ENCODE measurements at regions not wholly inside any gene's neighbourhood (a gene's known extent, or its start where the extent isn't known, plus 50 kb on each side); places are given as distances from the start of the nearest gene placed in this dataset.

DNA sequence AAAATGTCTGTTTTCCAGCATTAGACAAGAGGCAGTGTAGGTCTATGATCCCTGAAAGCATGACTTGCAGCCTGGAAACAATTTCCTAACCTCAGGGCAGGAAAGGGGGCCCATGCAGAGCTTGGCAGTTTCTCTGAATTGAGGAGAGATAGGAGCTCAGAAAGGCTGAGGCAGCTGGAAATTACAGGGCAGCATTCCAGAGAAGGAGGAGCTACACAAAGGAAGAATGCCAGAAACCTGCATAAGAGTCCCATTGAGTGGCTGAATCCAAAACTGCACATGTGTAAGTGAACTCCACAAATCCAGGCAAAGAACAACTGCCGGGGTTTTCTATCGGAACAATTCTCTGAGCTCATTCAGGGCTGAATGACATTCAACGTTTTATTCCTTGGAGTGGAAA, 346.8 kb downstream of the PIK3R1 start:
- peak; percentile 81 to 96 (median 87) for DNase-seq

DNA sequence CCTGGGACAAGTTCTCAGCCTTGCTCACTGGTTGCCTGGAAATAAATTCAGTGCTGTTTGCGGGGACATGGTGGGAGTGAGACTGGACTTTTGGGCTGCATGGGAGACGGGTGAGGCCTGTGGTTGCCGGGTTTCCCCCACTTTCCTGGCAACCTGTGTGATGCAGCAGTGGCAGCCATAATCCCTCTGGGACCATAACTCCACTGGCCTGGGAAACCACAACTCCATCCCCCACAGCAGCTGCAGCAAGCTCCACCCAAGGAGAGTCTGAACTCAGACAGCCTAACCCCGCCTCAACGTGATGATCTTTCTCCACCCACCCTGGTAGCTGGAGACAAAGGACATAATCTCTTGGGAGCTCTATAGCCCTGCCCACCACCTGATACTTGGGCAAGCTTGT, 349.9 kb downstream of the PIK3R1 start:
- DNase-seq = no peak

DNA sequence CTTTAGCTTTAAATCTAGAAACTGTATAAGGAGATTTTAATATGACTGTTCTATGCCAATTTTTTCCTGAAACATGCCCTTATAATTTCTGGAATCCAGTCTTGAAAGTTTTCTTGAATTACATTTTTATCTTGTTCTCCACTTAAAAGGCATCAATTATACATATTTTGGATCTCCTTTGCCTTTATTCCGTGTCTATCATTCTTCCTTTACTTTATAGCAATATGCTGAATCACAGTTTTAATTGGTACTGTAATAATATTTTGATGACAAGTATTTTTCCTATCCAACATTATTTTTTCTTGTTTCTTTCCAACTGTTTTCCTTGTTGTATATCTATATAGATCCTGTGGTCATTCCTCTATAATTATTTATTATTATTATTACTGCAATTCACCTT, 361.2 kb downstream of the PIK3R1 start:
- no peak for DNase-seq

DNA sequence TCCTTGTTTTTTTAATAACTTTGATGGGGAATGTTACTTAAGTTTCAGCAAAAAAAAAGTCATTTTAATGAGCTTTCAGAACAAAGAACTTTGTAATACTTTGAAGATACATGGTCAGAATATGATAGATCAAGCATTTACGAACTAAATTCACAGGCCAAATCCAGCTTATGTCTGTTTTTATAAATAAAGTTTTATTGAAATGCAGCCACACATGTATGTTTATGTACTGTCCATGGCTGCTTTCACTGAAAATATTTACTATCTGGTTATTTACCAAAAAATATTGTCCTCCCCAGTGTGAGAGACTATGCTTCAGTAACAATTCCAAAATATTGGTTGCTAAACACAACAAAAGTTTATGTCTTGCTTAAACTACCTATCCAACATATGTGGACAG, 366.7 kb downstream of the PIK3R1 start:
- no peak for DNase-seq

DNA sequence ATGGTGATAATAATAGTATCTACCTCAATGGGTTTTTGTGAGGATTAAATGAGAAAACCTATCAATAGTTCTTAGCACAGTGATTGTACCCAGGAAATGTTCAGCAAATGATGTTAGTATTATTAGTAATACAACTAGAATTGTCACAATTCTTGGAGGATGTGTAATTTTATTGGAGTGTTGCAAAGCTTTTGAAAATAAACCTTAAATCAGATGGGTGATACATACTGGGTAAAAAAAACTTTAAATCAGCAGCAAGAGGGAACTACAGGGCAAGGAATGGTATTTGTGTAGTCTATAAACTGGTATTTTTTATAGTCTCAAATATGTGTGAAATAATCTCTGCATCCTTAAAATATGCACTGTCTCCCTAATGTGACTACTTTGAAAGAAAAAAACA, 371.6 kb downstream of the PIK3R1 start:
- peak in 1 of 3 donors; percentile 2 for DNase-seq

DNA sequence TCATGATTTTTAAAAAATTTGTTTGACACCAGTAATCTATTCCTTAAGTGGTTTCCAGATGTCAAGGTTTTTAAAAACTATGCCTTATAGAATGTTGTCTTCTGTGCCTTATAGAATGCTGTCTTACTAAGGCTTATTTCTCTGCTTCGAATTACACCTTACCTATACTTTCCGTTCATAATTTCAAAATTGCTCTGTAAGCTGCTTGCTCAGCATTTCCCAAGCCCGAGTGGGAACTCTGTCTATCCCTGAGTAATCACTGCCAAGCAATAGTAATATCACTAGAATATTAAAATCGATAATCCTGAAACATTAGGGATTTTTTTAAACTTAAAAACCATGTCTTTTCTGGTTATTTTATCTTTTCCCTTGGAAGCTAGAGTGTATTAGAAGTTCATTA, 376.3 kb downstream of the PIK3R1 start:
- no peak for DNase-seq

DNA sequence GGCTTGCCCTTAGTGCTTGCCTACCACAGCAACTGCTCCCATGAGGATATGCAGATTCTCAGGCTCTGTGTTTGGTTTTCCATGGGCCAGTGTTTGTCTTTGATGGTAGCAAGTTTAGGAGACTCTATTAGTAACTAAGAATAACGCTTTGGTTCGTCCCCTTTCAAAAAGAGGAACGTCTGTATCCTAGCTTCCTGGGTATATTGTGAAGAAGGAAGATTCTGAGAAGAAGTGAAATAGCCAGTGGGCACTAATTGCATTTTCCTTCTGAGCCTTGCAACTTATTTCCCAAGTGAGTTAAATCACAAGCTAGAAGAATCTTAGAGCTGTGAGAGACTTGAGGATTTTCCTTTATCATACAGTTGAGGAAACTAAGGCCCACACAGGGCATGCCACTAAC, 376.8 kb downstream of the PIK3R1 start:
- DNase-seq = no peak

DNA sequence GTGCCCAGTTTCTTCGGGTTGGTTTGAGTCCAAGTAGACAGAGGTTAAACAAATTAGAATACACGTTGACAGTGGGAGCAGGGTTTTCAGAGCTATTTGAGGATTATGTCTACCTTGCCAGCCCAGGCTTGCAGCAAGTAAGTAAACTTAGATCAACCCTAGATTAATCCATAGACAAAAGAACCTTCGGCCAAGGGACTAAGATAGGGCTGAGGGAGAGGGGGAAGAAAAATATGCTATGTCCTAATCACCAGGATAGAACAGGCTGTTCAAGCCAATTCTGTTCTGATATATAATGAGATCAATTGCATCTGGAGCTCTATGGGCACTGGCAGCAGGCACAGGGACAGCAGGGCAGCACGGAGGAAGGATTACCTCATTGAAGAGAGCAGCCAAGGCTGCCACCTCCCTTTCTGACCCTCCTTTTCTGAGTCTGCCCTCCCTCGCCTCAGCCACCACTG, 377.7 kb downstream of the PIK3R1 start:
- no peak for DNase-seq

DNA sequence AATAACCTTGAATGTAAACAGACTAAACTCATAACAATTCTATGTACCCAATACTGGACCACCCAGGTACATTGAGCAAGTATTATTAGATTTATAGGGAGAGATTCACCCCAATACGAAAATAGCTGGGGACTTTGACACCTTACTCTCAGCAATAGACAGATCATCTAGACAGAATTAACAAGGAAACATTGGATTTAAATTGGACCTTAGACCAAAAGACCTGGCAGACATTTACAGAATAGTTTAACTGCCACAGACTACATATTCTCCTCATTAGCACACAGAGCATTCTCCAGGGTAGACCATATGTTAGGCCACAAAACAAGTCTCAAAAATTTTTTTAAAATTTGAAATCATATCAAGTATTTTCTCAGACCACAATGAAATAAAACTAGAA, 397.4 kb downstream of the PIK3R1 start:
- no peak for DNase-seq

DNA sequence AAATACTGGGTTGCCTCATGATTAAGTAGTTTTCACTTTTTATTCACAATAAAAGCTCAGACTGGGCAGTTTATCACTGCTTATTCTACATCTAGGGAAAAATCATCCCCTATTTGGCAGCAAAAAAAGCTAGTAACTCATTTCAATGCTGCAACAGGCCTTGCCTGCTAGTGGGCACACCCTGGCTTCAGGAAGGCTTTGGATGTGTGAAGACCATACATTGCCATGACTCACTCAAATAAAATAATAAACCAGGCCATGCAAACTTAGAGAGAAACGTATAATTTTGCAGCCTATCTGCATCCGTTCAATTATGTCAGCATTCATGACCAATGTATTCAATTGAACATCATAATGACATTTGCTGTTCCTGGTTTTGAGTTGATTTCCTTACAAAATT, 402.9 kb downstream of the PIK3R1 start:
- no peak for DNase-seq

DNA sequence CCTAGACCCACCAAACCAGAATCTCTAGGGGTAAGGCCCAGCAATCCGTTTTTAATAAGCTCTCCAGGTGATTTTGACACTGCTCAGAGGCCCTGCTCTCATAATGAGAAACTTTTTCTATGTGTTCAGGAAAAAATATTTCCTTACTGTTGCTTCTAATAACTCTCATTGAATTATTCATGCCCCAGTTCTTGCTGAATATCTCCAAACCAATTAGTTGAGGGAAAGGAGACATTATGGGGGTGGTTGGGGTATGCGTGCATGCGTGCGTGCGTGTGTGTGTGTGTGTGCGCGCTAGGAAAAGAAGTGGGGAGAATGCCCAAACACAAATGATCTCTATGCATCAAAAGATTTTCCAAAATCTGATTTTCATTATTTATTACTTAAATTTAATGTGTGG, 411.4 kb downstream of the PIK3R1 start:
- DNase-seq = no peak

DNA sequence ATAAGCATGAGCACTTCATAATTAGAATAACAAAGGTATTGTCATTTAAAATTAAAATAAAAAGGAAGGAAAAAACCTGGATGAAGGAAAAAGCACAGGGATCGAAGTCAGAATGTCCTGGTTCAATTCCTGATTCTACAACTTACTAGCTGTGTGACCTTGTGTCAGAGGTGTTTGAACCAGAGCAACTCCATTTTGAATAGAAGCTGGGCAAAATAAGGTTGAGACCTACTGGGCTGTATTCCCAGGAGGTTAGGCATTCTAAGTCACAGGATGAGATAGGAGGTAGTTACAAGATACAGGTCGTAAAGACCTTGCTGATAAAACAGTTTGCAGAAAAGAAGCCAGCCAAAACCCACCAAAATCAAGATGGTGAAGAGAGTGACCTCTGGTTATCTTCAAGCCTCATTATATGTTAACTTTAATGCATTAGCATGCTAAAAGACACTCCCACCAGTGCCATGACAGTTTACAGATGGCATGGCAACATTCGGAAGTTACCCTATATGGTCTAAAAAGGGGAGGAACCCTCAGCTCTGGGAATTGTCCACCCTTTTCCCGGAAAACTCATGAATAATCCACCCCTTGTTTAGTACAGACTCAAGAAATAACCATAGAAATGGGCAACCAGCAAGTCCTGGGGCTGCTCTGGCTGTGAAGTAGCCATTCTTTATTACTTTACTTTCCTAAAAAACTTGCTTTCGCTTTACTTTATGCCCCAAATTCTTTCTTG, 412.7 kb downstream of the PIK3R1 start:
- DNase-seq = no peak

DNA sequence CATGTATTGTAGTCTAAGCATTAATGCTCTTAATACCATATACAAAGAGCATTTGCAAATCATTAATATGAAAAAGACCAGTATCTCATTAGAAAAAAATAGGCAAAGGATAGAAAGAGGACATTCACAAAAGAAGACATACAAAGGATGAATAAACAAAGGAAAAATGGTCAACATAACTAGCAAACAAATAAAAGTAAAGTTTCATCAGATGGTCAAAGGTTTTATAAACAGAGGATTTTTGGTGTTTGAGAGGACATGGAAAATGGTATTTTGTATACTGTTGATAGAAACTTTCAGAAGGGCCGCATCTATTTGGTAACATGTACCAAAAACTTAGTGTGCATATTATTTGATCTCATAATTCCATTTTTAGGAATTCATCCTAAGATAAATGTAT, 414.8 kb downstream of the PIK3R1 start:
- DNase-seq = no peak

DNA sequence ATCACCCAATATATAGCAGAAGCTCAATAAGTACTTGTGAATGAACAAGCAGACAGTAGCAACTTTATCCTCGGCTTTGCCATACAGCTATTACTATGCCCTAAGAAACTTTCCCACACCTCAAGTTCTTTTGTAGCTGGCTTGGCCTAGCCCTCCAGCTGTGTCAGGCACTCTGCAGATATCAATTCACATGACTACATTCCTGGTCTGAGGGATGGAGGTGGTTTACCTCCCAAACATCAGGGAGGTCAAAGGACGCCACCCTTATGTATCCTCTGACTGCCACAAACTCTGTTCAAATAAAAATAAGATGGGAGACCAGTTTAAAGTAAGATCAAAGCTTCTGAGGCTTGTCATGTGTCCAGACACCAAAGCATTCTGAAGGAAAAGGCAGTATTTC, 416.3 kb downstream of the PIK3R1 start:
- no peak for DNase-seq

DNA sequence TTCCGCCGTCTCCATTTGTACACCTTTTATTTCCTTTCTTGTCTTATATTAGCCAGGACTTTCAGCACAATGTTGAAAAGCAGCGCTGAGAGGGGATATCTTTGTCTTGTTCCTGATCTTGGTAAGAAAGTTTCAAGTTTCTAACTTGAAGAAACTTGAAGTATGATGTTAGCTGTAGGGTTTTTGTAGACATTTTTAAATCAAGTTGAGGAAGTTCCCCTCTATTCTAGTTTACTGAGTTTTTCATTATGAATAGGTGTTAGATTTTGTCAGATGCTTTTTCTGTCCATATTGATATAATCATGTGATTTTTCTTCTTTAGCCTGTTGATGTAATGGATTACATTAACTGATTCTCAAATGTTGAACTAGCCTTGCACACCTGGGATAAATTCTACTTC, 425.7 kb downstream of the PIK3R1 start:
- no peak for DNase-seq

DNA sequence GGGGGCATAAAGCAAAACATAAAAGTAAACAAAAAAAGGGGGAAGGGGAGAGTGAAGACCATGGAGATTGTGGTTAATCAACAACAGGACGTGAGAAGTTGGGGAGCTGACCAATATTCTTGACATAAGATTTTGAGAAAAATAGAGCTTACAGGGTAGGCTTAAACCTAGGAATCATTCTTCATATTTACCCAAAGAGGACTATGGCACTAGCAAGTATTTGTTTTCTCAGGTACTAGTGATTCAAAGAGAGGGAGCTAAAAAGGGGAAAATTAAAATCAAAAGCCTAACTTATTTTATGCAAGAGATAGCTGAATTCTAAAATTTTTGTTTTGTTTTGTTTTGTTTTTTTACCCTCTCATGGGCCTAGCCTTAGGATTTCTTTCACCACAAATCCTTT, 427.5 kb downstream of the PIK3R1 start:
- no peak for DNase-seq

DNA sequence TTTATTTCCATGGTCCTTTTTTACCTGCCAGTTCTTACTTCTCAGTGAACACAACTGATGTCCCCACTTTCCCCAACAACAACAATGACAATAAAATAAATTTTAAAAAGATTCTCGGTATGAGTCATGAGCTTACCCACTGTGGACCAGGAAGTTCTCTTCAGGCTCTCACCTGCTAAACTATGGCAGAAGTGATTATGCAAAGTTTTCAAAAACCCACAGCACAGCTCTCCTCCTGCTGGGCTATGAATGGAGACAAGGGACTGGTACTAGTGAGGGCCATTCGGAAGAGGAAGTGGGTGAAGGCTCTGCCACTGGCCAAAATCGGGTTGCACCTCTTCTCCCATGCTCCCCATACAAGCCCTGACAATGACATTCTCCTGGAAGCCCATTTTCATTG, 429.4 kb downstream of the PIK3R1 start:
- no peak for DNase-seq

DNA sequence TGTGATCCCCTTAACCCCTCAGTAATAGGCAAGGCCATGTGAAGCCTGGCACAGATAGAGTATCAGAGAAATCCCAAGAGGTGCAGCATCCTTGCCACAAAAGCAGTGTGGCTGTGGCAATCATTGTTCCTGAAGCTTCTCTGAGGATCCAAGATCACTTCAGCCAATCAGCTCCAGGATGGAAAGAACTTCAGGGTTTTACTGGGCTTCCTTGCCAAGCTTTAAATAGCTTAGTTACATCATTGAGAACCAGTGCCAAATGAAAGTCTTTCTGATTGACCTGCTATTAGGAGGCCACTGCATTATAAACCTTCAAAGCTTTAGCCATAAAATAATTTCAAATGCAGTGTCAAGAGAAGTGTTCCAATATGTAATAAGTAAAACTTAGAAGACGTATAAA, 430.6 kb downstream of the PIK3R1 start:
- DNase-seq = peak in 2 of 3 donors; percentile 27 to 46

DNA sequence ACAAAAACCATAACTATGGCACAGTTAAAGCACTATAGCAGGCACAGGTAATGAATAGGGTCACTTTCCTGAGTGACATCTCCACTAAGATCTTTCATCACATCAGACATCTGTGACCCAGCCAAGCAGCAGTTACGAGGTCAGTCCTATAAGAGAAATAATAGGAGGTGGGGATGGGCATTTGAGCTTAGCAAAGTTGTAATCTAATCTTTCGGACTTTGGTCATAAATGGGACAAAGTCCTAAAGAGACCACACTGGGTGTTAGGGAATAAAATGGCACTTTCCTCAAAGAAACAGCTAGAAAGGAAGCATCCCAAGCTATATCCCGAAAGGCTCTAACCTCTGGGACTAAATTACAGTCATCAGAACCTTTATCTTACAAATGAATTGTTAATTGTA, 432.2 kb downstream of the PIK3R1 start:
- no peak for DNase-seq

DNA sequence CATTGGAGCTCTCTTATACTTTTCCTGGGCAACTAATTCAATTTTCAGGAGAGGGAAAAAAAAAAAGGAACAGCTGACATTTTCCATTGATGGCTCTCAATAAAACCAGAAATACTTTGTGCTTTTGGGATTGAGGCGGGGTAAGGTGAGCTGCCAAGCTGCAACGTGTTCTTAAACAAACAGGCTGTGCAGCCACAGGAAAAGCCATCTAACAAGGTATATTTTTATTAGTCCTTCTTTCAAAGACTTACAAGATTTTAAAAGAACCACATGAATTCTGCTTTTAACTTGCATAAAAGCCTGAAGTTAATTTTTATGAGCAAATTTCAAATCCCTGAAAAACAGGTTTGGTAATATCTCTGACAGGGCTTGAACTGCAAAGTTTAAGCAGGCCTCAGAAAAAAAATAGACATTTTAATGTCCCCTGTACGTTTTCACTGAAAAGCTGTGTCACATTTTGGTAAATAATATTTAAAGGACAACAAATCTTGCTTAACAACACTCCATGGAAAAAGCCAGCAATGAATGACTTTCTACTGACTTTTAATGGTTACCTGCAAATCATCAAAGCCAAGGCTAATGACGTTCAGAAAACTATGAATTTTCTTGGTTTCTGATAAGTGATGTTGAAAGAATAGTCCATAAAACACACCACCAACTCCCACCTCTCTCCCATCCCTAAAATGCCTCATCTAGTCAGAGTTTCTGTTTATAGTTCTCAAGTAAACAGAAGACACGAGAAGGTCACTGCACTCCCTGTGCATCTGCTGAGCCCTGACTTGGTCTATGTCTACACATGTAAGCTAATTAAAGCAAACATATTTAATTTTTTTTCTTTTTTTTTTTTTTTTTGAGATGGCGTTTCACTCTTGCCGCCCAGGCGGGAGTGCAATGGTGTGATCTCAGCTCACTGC, 433.6 kb downstream of the PIK3R1 start:
- no peak for DNase-seq

DNA sequence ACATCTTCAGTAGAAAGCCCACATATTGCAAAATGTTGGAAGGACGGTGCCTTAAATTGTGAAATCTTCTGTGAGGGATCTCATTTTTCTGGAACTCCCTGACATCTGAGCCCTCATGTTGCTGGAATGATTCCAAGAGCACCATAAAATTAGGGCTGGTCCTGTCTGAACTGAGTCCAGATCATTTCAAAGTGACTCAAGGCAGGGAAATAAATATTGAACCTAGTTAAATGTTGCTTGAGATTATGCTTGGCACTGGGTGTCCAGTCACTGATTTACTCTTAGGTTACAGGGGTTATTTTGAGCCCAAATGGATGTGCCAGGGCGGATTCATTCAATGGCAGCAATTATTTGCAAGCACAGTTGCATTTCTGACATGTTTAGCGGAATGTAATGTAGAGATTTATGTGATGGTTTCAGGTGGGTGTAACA, 437.0 kb downstream of the PIK3R1 start:
- DNase-seq = peak in 2 of 3 donors; percentile 5 to 28

DNA sequence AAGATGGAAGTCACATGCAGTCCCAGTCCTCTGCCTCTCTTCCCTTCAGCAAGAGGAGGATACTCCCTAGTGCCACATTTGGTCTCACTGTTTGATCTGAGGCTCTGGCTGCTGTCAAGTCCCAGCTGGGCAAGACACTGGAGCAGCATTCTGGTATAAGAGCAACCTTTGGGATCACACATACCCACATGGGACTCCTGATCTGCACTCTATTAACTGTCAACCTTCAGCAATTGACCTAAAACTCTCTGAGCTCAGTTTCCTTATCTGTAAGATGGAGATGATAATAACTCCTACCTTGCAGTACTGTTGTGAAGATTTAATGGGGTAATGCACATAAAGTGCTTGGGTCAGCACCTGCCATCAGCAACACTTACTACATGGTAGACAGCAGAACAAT, 437.9 kb downstream of the PIK3R1 start:
- no peak for DNase-seq

Measured in muscle of back (tissue), 3 donors.